ENCODE measurements at regions not wholly inside any gene's neighbourhood (a gene's known extent, or its start where the extent isn't known, plus 50 kb on each side); places are given as distances from the start of the nearest gene placed in this dataset.

- no peak overlapping the region for H2BK20ac ChIP-seq (ENCODE audit: low read depth, low read length, poor library complexity, severe bottlenecking)
- no peaks in the 10 kb centered on the region for H4K20me1 ChIP-seq (ENCODE audit: control insufficient read depth, insufficient read depth, insufficient read length)
- H3K9me3 ChIP-seq (ENCODE audit: control insufficient read depth, low read depth, low read length), result no peaks in the 10 kb centered on the region
- H3K23ac ChIP-seq (ENCODE audit: insufficient read length, low read depth, low read length), result no peak overlapping the region
- WGBS (ENCODE audit: extremely low coverage, insufficient read length, low lambda C conversion rate), result no CpG with 5 or more reads among the region's 5 CpGs
- H3T11ph ChIP-seq (ENCODE audit: low read length), result no peak overlapping the region
- no peak overlapping the region for H3K4me3 Mint-ChIP-seq
- H3K18ac ChIP-seq (ENCODE audit: insufficient read length, low read depth, low read length), result no peak overlapping the region
- H3K79me2 ChIP-seq (ENCODE audit: insufficient read depth, low read length), result no peaks in the 10 kb centered on the region
- H2BK15ac ChIP-seq (ENCODE audit: low read depth, low read length), result no peak overlapping the region
- H3K9ac ChIP-seq (ENCODE audit: extremely low read depth, insufficient read length, low read length), result no peak overlapping the region
- H4K5ac ChIP-seq (ENCODE audit: insufficient read length, low read depth, low read length), result no peak overlapping the region
- H4K91ac ChIP-seq (ENCODE audit: insufficient read length, low read depth, low read length), result no peak overlapping the region
- H2AK5ac ChIP-seq (ENCODE audit: insufficient read length, low read length), result no peak overlapping the region
- no peak overlapping the region for H2BK12ac ChIP-seq (ENCODE audit: insufficient read length, low read depth, low read length)
- no peak overlapping the region for H3K56ac ChIP-seq (ENCODE audit: insufficient read length, low read depth, low read length)
- DNase-seq, result no peak
- H3K4ac ChIP-seq (ENCODE audit: low read depth, low read length), result no peak overlapping the region
- H3K14ac ChIP-seq (ENCODE audit: insufficient read depth, low read length), result no peak overlapping the region
- no peaks in the 10 kb centered on the region for H3K36me3 Mint-ChIP-seq (ENCODE audit: insufficient read depth in 1 of 3, low read depth in 3 of 3)
- H3K27me3 ChIP-seq (ENCODE audit: insufficient read depth, low read length), result no peaks in the 10 kb centered on the region
- H2AFZ ChIP-seq (ENCODE audit: low read length), result no peak overlapping the region
- H3K4me1 Mint-ChIP-seq, result peaks cover 8 to 17% of the 10 kb centered on the region in 2 experiments
- H3K9me3 Mint-ChIP-seq, result no peaks in the 10 kb centered on the region
- H3K27ac Mint-ChIP-seq, result peak overlapping the region in 1 of 3 experiments; percentile 36; a peak in 1 of 7 replicates
- H3K4me2 ChIP-seq (ENCODE audit: insufficient read depth, insufficient read length, low read length), result no peak overlapping the region
- H3K23me2 ChIP-seq (ENCODE audit: insufficient read length, low read depth, low read length, poor library complexity, severe bottlenecking), result no peaks in the 10 kb centered on the region
- H3K4me1 ChIP-seq (ENCODE audit: insufficient read depth, low read length), result no peaks in the 10 kb centered on the region
- no peak overlapping the region for H4K8ac ChIP-seq (replicated peaks; ENCODE audit: insufficient read length, low read depth, low read length)
- no peak for TF ChIP-seq CTCF (conservative IDR thresholded peaks at IDR 0.05)
- peaks cover 4% of the 10 kb centered on the region for H3K27me3 Mint-ChIP-seq (ENCODE audit: low read depth)
- no peaks in the 10 kb centered on the region for H3K79me1 ChIP-seq (ENCODE audit: insufficient read depth, low read depth, low read length, poor library complexity, severe bottlenecking)
- H2BK120ac ChIP-seq (ENCODE audit: low read depth, low read length, poor library complexity, severe bottlenecking), result no peak overlapping the region
- H3K27ac ChIP-seq (ENCODE audit: insufficient read length, low read depth, low read length), result no peak overlapping the region
- H2BK5ac ChIP-seq (ENCODE audit: insufficient read length, low read length), result no peak overlapping the region
These were observed 62.8 kb upstream of the UPP2 start for GRCh38 chr2:158038901-158039300.

Measured in H9 (cell line).